NCI-H345 treated with DMSO at 0.1 percent for 48 hours (cell line): ENCODE measurements at regions not wholly inside any gene's neighbourhood (a gene's known extent, or its start where the extent isn't known, plus 50 kb on each side); places are given as distances from the start of the nearest gene placed in this dataset.
A peak's percentile ranks its signal among the peaks of the same experiment; 100 is the strongest.
"Not testable (repeated sequence)": the region's sequence is repeated elsewhere in the genome, so short reads cannot be mapped to it uniquely, and the experiment has no call there.

Experiments
- DNase-seq: peaks from one replicate; lab custom pipeline; 2025; ENCODE audit not compliant: unreplicated experiment; lab: John Stamatoyannopoulos, UW

DNA sequence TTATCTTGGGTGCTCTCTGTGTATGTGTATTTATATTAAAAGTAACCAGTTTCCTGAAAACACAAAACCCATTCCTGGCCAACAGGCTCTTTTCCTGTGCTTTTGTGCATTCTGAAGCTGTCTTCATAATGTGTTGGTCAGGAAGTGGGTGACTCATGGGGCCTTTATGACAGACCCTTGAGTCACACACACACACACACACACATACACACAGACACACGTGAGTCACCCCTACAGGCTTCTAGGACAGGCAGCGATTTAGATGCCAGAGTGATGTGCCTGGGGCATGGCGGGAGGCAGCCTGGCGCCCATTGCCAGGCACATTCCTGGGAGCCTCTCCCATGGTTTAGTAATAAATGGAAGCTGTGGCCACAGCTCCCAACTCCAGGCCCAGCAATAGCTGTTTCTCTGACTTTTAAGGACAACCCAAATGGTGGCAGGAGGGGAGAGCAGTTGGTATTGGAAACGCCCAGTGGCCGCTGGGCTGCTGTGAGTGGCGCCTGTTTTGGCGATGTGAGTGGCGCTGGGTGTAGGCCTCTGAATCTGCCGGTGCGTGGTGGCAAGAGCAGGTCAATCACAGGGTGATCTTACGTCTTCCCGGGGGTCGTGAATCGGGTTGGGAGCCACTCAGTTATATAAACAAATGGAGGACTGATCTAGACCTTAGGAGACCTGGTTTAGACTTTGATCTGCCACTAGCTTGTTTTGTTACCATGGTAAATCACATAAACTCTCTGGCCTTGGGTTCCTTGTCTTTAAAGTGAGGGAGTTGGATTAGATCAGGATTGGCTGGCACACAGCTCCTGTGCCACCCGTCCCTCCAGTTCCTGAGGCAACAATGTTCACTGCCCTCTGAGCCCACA, 150.7 kb upstream of the DLX2 start:
- DNase-seq = no peak

DNA sequence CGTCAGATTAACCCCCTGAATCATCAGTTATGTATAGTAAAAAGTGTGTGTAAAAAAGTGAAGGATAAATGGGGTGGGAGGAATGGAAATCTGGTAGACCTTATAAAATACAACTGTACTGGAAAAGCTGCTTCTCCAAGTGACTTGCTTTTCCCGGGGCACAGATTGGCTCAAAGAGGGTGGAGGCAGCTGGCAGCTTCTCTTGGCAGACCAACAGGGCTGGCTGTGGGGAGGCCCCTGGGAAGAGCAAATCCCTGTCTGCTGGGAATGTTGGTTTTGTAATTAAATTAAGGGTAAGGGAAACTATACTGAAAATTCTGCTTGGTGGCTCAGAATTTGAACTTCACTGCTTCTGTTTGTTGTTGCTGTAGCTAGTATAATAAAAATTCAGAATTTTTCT, 154.2 kb upstream of the DLX2 start:
- no peak for DNase-seq

DNA sequence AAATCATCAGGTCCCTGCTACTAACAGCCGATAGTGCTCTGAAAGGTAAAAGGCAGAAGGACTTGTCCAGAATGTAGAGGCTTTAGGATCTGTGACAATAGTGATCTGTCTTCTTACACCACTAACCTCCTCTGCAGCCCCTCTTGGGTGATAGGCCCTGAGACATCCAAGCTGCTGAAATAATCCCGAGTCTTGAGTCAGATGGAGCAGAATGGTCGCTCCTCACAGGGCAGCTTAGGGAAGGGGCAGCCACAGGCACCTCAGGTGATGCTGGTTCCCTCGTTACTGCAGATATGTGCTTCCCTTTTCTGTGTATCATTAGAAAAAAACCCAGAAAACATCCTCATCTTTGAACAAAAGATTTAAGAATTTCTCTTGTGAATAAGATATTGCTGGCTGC, 157.1 kb upstream of the DLX2 start:
- no peak for DNase-seq

DNA sequence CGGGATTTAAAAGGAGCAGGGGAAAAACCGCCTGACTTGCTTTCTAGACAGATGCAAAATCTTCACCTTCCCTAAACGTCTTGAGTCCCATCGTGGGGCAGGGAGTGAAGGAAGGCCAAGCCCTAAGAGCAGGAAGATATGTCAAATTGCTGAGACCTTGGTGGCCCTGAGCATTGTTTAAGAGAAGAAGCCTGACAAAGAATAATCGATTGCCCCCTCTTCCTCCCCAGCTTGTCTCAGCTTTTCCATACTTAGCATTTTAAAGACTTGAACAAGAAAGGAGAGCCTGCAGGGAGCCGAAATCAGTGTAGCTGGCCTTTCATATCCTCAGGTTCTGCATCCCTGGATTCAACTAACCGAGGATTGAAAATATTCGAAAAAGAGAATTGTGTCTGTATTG, 157.6 kb upstream of the DLX2 start:
- DNase-seq = no peak

DNA sequence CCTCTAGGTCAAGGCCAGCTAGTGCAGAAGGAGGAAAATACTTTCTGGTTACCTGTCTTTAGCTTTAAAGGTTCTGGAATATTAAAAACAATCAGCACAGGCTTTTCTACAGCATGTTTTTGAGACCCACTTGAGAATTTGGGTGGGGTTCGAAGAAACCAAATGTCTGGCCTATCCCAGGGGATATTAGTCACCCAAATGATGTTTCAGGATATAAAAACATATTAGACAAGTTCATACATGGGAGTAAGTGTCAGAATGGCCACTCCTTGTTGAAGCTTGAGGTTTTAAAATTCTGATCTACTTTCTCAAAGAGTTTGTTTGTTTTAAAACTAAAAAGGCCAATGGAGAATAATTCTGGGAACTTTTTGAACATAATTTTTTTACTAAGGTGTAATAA, 158.6 kb upstream of the DLX2 start:
- DNase-seq = no peak

DNA sequence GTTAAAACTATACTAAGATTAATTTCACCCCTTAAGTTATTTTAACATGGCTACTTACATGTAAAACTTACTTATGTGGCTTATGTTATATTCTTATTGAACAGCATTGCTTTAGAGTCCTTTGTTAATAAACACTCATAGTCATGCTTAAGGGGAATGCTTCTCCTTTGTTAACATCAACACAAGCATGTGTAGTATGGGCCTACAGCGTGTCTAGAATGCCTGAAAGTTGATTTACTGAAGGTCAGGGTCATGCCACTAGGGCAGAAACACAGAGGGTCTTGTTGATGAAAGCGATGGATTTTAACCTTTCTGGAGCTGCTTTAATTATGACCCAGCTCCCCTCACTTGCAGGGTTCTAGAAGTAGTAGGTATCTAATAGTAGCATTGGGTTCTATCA, 159.8 kb upstream of the DLX2 start:
- DNase-seq = no peak

DNA sequence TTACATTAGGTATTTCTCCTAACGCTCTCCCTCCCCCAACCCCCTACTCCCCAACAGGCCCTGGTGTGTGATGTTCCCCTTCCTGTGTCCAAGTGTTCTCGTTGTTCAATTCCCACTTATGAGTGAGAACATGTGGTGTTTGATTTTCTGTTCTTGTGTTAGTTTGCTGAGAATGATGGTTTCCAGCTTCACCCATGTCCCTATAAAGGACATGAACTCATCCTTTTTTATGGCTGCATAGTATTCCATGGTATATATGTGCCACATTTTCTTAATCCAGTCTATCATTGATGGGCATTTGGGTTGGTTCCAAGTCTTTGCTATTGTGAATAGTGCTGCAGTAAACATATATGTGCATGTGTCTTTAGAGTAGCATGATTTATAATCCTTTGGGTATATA, 162.1 kb upstream of the DLX2 start:
- DNase-seq = not testable (repeated sequence)

DNA sequence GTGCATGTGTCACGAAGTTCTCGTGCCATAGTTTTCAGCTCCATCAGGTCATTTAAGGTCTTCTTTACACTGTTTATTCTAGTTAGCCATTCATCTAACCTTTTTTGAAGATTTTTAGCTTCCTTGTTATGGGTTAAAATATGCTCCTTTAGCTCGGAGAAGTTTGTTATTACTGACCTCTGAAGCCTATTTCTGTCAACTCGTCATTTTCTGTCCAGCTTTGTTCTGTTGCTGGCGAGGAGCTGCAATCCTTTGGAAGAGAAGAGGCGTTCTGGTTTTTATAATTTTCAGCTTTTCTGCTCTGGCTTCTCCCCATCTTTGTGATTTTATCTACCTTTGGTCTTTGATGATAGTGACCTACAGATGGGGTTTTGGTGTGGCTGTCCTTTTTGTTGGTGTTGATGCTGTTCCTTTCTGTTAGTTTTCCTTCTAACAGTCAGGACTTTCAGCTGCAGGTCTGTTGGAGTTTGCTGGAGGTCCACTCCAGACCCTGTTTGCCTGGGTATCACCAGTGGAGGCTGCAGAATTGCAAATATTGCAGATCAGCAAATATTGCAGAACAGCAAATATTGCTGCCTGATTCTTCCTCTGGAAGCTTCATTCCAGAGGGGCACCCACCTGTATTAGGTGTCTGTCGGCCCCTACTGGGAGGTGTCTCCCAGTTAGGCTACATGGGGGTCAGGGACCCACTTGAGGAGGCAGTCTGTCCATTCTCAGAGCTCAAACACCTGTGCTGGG, 157.7 kb upstream of the ITGA6 start:
- DNase-seq = not testable (repeated sequence)

DNA sequence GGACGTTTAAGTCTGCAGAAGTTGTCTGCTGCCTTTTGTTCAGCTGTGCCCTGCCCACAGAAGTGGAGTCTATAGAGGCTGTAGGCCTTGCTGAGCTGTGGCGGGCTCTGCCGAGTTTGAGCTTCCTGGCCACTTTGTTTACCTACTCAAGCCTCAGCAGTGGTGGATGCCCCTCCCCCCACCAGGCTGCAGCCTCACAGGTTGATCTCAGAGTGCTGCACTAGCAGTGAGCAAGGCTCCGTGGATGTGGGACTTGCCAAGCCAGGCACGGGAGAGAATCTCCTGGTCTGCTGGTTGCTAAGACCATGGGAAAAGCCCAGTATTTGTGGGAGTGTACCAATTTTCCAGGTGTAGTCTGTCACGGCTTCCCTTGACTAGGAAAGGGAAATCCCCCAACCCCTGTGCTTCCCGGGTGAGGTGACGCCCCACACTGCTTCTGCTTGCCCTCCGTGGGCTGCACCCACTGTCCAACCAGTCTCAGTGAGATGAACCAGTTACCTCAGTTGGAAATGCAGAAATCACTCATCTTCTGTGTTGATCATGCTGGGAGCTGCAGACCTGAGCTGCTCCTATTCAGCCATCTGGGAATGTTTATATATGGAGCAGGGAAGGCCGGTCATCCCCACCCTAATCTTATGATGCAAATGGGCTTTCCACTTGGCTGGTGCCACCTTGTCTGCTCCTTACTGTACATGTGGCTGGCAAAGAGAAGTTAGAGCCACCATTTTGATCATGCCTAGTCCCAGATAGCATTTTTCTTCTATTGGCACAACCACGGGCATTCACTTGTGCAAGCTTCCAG, 156.9 kb upstream of the ITGA6 start:
- no peak for DNase-seq

DNA sequence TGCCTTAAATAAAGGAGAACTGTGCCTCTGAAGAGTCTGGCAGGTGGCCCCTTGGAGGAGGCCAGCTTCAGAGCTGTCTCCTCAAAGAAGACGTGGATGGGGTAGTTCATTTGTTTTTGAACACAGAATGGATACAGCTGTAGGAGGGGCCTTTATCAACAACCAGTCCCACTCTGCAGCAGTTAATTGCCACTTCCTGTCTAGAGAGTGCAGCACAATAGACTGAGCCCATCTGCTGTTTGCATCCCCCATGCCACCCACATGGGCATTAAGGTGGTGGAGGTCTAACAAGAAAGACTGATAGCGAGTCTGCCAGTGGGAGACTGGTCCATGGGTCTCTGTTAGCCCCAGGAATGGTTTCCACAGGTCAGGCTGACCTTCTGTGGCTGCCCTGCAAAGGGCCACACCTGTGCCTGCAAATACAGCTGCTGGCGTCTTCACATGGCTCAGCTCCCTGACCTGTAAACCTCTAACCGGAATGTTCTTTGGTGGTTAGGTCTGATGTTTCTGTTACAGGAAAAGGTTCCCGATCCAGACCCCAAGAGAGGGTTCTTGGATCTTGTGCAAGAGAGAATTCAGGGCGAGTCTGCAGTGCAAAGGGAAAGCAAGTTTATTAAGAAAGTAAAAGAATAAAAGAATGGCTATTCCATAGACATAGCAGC, 153.3 kb upstream of the ITGA6 start:
- no peak for DNase-seq

DNA sequence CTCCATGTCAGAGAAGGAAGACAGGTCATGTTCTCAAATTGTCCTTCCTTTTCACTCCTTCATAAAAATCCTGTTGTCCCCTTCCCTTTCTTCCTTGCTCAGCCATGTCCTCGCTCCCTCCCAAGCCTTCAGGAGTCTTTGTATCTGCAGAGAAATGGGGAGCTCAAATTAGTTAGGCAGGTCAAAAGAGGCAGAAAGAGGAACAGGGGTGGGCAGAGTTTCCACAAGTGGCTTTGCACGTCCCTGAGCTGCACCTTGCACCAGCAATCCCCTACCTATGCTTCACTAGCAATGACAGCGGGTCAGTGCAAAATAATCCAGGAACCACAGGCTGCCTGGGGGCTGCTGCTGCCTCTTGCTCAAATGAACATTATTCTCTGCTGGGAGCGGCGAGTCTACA, 152.1 kb upstream of the ITGA6 start:
- DNase-seq = no peak

DNA sequence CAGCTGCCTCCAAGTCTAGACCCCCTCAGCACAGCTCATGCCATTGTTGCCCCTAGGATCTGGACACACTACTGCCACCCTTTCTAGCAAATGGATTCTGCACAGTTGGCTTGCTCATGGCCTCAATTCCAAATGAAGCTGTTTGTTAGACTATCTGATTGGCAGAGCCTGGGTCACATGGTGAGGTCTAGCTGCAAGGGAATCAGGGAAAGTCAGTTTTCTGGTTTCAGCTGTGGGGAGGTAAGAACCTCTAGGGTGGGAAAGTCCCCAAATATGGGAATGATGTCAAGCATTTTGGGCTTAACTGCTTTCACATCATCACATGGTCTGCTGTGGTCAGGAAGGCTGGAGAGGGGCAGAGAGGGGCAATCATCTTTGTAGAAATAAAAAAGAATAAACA, 150.4 kb upstream of the ITGA6 start:
- no peak for DNase-seq

DNA sequence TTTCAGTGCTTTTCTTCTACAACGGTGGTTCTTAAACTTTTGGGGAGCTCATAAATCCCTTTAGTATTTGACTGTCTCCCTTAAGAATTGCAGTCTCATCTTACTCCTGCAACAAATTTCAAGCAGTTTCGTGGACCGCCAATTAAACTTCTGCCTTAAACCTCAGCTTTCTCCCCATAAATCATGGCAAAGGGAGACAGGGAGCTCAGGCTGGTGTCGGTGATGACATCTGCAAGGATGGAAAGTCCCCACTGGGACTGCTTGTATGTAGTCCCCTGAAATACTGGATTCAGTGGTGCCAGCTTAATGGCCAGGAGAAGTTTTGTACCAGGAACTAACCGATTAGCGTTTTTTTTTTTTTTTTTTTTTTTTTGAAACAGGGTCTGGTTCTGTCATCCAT, 148.7 kb upstream of the ITGA6 start:
- no peak for DNase-seq

DNA sequence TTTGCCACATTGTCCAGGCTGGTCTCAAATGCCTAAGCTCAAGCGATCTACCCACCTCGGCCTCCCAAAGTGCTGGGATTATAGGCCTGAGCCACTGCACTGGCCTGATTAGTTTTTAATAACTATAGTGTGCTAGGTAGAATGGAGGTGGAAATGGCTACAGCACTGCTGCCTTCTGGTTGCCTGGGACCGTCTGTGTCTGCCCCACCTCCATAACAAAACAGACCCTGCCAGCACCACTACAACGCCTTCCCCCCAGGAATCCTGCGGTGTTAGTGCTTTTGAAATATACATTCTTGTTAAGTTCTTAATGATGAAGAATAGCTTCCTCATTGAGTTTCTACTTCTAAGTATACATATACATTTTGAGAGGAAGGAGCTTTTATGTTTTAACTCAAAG, 148.2 kb upstream of the ITGA6 start:
- DNase-seq = no peak

DNA sequence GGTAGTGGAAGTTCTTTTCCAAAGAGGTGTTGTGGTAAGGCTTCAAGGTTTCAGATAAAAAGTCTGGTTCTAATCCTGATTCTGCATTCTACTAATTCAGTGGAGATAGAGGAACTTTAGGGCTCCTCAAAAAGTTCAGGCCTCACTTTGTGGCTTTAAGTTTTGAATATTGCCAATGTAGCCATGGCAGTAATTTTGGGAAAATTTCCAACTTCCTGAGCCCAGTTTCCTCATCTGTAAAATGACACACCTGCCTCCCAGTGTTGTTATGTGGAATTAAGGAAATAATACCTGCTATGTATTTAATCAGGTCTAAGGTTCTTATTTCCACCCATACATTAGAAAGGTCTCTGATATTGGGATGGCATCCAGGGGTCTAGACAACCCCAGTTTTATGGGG, 147.6 kb upstream of the ITGA6 start:
- DNase-seq = no peak

DNA sequence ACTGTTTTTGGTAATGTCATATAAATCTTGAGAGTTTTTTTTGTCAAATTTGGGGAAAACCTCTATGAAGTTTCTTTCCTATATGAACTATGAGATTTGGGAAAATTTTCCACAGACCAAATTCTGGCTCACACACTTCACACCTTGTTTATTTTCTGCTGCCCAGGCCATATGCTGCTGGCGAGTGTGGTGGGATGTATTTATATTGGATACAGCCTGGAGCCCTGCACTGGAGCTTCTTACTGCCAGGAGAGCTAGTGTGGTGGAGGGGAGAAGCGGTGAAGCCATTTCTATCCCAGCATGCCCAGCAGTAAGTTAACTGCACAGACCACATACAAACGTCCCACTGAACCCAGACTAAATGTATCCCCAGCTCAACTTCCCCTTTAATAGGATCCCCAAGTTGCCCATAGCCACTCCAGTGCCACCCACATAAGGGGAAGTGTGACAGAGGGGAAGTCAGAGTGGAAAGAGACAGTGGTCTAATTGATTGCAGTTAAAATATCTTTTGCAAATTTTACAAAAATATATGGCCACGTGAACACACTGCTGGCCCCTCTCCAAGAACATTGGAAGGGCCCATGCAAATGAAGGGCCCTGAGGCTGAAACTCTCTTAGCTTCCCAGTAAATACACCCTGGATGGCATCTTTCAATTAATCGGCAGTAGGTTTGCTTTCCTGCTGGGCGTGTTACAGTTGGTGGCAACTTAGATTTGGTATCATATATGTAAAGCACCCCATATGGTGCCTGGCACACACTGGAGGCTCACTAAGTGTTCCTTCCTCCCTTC, 146.6 kb upstream of the ITGA6 start:
- peak; percentile 15 for DNase-seq

DNA sequence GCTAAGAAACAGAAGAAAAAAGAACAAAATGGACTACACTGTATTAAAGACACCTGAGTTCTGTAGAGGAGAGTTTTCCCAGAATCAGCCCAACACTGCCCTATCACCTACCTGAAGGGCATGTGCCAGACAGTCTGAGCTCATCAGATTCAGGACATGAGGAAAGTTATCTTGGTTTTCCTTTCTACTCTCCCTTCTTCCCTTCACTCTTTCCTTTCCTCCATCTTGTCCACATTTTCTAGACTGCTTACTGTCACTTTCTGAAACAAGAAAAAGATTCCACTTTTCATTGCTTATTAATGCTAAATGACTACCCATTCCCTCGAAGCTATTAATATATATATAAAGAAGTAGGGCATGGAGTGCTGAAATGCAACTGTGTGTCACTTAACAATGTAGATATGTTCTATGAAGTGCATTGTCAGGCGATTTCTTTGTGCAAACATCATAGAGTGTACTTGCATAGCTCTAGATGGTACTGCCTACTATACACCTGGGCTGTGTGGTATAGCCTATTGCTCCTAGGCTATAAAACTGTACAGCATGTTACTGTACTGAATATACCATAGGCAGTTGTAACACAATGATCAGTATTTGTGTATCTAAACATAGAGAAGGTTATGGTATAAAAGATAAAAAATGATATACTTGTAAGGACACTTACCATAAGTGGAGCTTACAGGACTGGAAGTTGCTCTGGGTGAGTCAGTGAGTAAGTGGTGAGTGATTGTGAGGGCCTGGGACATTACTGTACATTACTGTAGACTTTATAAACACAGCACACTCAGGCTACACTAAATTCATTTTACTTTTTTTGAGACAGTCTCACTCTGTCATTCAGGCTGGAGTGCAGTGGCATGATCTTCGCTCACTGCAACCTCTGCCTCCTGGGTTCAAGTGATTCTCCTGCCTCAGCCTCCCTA, 145.5 kb upstream of the ITGA6 start:
- no peak for DNase-seq

DNA sequence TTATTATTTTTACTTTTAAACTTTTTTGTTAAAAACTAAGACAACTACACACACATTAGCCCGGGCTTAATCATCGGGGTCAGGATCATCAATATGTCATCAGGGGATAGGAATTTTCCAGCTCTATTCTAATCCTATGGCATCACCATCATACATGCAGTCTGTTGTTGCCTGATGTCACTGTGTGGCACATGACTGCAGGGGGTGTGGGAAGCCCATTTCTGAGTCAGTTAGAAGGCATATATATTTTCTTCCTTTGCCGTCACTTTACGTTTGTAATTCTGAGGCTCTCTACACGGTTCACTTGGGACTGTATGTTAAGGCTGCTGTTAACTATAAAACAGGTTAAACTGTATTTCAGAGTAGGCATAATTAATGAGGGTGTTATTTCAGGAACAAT, 144.4 kb upstream of the ITGA6 start:
- no peak for DNase-seq

DNA sequence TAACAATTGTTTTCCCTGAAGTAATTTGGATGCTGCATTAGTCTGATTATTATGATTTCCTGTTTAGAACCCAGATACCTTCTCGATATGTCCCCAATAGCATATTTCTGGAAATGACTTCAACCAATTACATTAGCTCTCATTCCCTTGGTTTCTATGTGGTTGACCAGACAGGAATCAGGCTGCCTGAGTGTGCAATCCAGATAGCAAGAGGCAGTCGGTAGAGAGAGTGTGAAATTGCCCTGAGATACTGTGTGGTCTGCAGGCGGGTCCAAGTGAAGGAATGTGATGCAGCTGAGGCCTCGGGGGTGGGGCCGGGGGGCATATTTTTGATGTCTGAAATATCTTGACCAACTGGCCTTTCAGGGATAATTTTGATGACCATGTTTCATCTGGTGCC, 143.9 kb upstream of the ITGA6 start:
- no peak for DNase-seq
